ENCODE measurements at regions not wholly inside any gene's neighbourhood (a gene's known extent, or its start where the extent isn't known, plus 50 kb on each side); places are given as distances from the start of the nearest gene placed in this dataset.

GRCh38 chr2:240247868-240248720 lies 107.6 kb upstream of the OTOS start:
- Histone ChIP-seq H3K36me3 (ENCODE audit: control insufficient read depth in 5 of 5, insufficient read depth in 5 of 5, low read length in 5 of 5) (no peaks in the 10 kb centered on the region), H3K4me3 (ENCODE audit: low read depth in 1 of 5, low read length in 5 of 5) (no peak overlapping the region), H3K9me3 (ENCODE audit: control insufficient read depth in 5 of 5, low read length in 5 of 5) (no peaks in the 10 kb centered on the region), H3K27ac (ENCODE audit: low read depth, low read length) (no peak overlapping the region), H3K4me1 (ENCODE audit: control insufficient read depth in 5 of 5, insufficient read depth in 5 of 5, low read length in 5 of 5) (peaks cover 0 to 36% (median 18%) of the 10 kb centered on the region in 5 donors), H3K27me3 (ENCODE audit: control insufficient read depth in 5 of 5, insufficient read depth in 4 of 5, low read length in 5 of 5) (peaks cover 0 to 6% (median 0%) of the 10 kb centered on the region in 5 donors), H3K9ac (ENCODE audit: low read length in 5 of 5) (no peak overlapping the region)

GRCh38 chr2:240248721-240249422 lies 108.4 kb upstream of the OTOS start:
- no peaks in the 10 kb centered on the region for H3K9me3 ChIP-seq (ENCODE audit: control insufficient read depth in 5 of 5, low read length in 5 of 5)
- H3K4me1 ChIP-seq (ENCODE audit: control insufficient read depth in 5 of 5, insufficient read depth in 5 of 5, low read length in 5 of 5), result peaks cover 0 to 36% (median 18%) of the 10 kb centered on the region in 5 donors
- H3K4me3 ChIP-seq (ENCODE audit: low read depth in 1 of 5, low read length in 5 of 5), result no peak overlapping the region
- H3K27me3 ChIP-seq (ENCODE audit: control insufficient read depth in 5 of 5, insufficient read depth in 4 of 5, low read length in 5 of 5), result peaks cover 0 to 6% (median 0%) of the 10 kb centered on the region in 5 donors
- H3K36me3 ChIP-seq (ENCODE audit: control insufficient read depth in 5 of 5, insufficient read depth in 5 of 5, low read length in 5 of 5), result no peaks in the 10 kb centered on the region
- no peak overlapping the region for H3K27ac ChIP-seq (ENCODE audit: low read depth, low read length)
- H3K9ac ChIP-seq (ENCODE audit: low read length in 5 of 5), result no peak overlapping the region

GRCh38 chr2:240249423-240250149 lies 109.1 kb upstream of the OTOS start:
- Histone ChIP-seq H3K9ac (ENCODE audit: low read length in 5 of 5) (no peak overlapping the region), H3K4me1 (ENCODE audit: control insufficient read depth in 5 of 5, insufficient read depth in 5 of 5, low read length in 5 of 5) (peaks cover 0 to 33% (median 18%) of the 10 kb centered on the region in 5 donors), H3K36me3 (ENCODE audit: control insufficient read depth in 5 of 5, insufficient read depth in 5 of 5, low read length in 5 of 5) (no peaks in the 10 kb centered on the region), H3K27ac (ENCODE audit: low read depth, low read length) (no peak overlapping the region), H3K27me3 (ENCODE audit: control insufficient read depth in 5 of 5, insufficient read depth in 4 of 5, low read length in 5 of 5) (peaks cover 0 to 6% (median 0%) of the 10 kb centered on the region in 5 donors), H3K9me3 (ENCODE audit: control insufficient read depth in 5 of 5, low read length in 5 of 5) (no peaks in the 10 kb centered on the region), H3K4me3 (ENCODE audit: low read depth in 1 of 5, low read length in 5 of 5) (no peak overlapping the region)

- Histone ChIP-seq H3K27ac (ENCODE audit: low read depth, low read length) (no peak overlapping the region), H3K4me1 (ENCODE audit: control insufficient read depth in 5 of 5, insufficient read depth in 5 of 5, low read length in 5 of 5) (peaks cover 0 to 27% (median 18%) of the 10 kb centered on the region in 5 donors)
These were observed 109.9 kb upstream of the OTOS start for GRCh38 chr2:240250150-240250984.

GRCh38 chr2:240250985-240251847 lies 110.8 kb upstream of the OTOS start:
- Histone ChIP-seq H3K9ac (ENCODE audit: low read length in 5 of 5) (peak overlapping the region in 1 of 5 donors; percentile 37), H3K27ac (ENCODE audit: low read depth, low read length) (peak overlapping the region; percentile 46), H3K9me3 (ENCODE audit: control insufficient read depth in 5 of 5, low read length in 5 of 5) (no peaks in the 10 kb centered on the region), H3K36me3 (ENCODE audit: control insufficient read depth in 5 of 5, insufficient read depth in 5 of 5, low read length in 5 of 5) (no peaks in the 10 kb centered on the region), H3K27me3 (ENCODE audit: control insufficient read depth in 5 of 5, insufficient read depth in 4 of 5, low read length in 5 of 5) (peaks cover 0 to 6% (median 0%) of the 10 kb centered on the region in 5 donors), H3K4me3 (ENCODE audit: low read depth in 1 of 5, low read length in 5 of 5) (peak overlapping the region in 2 of 5 donors; percentile 8 to 16), H3K4me1 (ENCODE audit: control insufficient read depth in 5 of 5, insufficient read depth in 5 of 5, low read length in 5 of 5) (peaks cover 0 to 20% (median 13%) of the 10 kb centered on the region in 5 donors)

More at GRCh38 chr2:240250150-240250984, 109.9 kb upstream of the OTOS start:
- Histone ChIP-seq H3K9me3 (ENCODE audit: control insufficient read depth in 5 of 5, low read length in 5 of 5) (no peaks in the 10 kb centered on the region), H3K4me3 (ENCODE audit: low read depth in 1 of 5, low read length in 5 of 5) (peak overlapping the region in 1 of 5 donors; percentile 8), H3K27me3 (ENCODE audit: control insufficient read depth in 5 of 5, insufficient read depth in 4 of 5, low read length in 5 of 5) (peaks cover 0 to 6% (median 0%) of the 10 kb centered on the region in 5 donors), H3K9ac (ENCODE audit: low read length in 5 of 5) (no peak overlapping the region), H3K36me3 (ENCODE audit: control insufficient read depth in 5 of 5, insufficient read depth in 5 of 5, low read length in 5 of 5) (no peaks in the 10 kb centered on the region)

- Histone ChIP-seq H3K4me1 (ENCODE audit: control insufficient read depth in 5 of 5, insufficient read depth in 5 of 5, low read length in 5 of 5) (peaks cover 0 to 20% (median 13%) of the 10 kb centered on the region in 5 donors), H3K27ac (ENCODE audit: low read depth, low read length) (peak overlapping the region; percentile 46), H3K27me3 (ENCODE audit: control insufficient read depth in 5 of 5, insufficient read depth in 4 of 5, low read length in 5 of 5) (peaks cover 0 to 6% (median 0%) of the 10 kb centered on the region in 5 donors), H3K4me3 (ENCODE audit: low read depth in 1 of 5, low read length in 5 of 5) (peak overlapping the region in 1 of 5 donors; percentile 16), H3K9me3 (ENCODE audit: control insufficient read depth in 5 of 5, low read length in 5 of 5) (no peaks in the 10 kb centered on the region), H3K36me3 (ENCODE audit: control insufficient read depth in 5 of 5, insufficient read depth in 5 of 5, low read length in 5 of 5) (no peaks in the 10 kb centered on the region), H3K9ac (ENCODE audit: low read length in 5 of 5) (peak overlapping the region in 1 of 5 donors; percentile 37)
These were observed 111.4 kb upstream of the OTOS start for GRCh38 chr2:240251848-240252190.

- Histone ChIP-seq H3K9me3 (ENCODE audit: control insufficient read depth in 5 of 5, low read length in 5 of 5) (no peaks in the 10 kb centered on the region), H3K9ac (ENCODE audit: low read length in 5 of 5) (no peak overlapping the region), H3K27ac (ENCODE audit: low read depth, low read length) (peak overlapping the region; percentile 46), H3K4me3 (ENCODE audit: low read depth in 1 of 5, low read length in 5 of 5) (no peak overlapping the region), H3K27me3 (ENCODE audit: control insufficient read depth in 5 of 5, insufficient read depth in 4 of 5, low read length in 5 of 5) (peaks cover 0 to 6% (median 0%) of the 10 kb centered on the region in 5 donors), H3K4me1 (ENCODE audit: control insufficient read depth in 5 of 5, insufficient read depth in 5 of 5, low read length in 5 of 5) (peaks cover 0 to 18% (median 13%) of the 10 kb centered on the region in 5 donors), H3K36me3 (ENCODE audit: control insufficient read depth in 5 of 5, insufficient read depth in 5 of 5, low read length in 5 of 5) (no peaks in the 10 kb centered on the region)
These were observed 111.9 kb upstream of the OTOS start for GRCh38 chr2:240252191-240252871.

- H3K36me3 ChIP-seq (ENCODE audit: control insufficient read depth in 5 of 5, insufficient read depth in 5 of 5, low read length in 5 of 5), result no peaks in the 10 kb centered on the region
- no peaks in the 10 kb centered on the region for H3K9me3 ChIP-seq (ENCODE audit: control insufficient read depth in 5 of 5, low read length in 5 of 5)
- H3K4me1 ChIP-seq (ENCODE audit: control insufficient read depth in 5 of 5, insufficient read depth in 5 of 5, low read length in 5 of 5), result peaks cover 0 to 18% (median 13%) of the 10 kb centered on the region in 5 donors
- H3K4me3 ChIP-seq (ENCODE audit: low read depth in 1 of 5, low read length in 5 of 5), result no peak overlapping the region
- peaks cover 0 to 6% (median 0%) of the 10 kb centered on the region in 5 donors for H3K27me3 ChIP-seq (ENCODE audit: control insufficient read depth in 5 of 5, insufficient read depth in 4 of 5, low read length in 5 of 5)
- H3K27ac ChIP-seq (ENCODE audit: low read depth, low read length), result no peak overlapping the region
- H3K9ac ChIP-seq (ENCODE audit: low read length in 5 of 5), result no peak overlapping the region
These were observed 112.5 kb upstream of the OTOS start for GRCh38 chr2:240252872-240253511.

Data from subcutaneous abdominal adipose tissue (tissue), 5 donors.